H1 (cell line): ENCODE measurements at regions not wholly inside any gene's neighbourhood (a gene's known extent, or its start where the extent isn't known, plus 50 kb on each side); places are given as distances from the start of the nearest gene placed in this dataset.

Source experiments
- HDAC6 ChIP-seq: IDR thresholded peaks from one replicate; pipeline ENCODE4 v1.7.1; 2012; ENCODE audit warnings: low read depth, mild to moderate bottlenecking, inconsistent platforms, low read length, moderate library complexity
- MAFK ChIP-seq: IDR thresholded peaks from 2 replicates; pipeline ENCODE4 v1.6.1; 2012; ENCODE audit warnings: low read depth, mild to moderate bottlenecking, improper control_type of control experiment, low read length
- TAF7 ChIP-seq: optimal IDR thresholded peaks from 2 replicates; pipeline ENCODE3; 2011; ENCODE audit warnings: low read depth, mild to moderate bottlenecking, inconsistent platforms, low read length, moderate library complexity, borderline replicate concordance
- ZNF274 ChIP-seq: IDR thresholded peaks from 2 replicates; pipeline ENCODE4 v1.7.0; 2012; ENCODE audit warnings: low read length, borderline replicate concordance; ENCODE audit errors: extremely low read depth

DNA sequence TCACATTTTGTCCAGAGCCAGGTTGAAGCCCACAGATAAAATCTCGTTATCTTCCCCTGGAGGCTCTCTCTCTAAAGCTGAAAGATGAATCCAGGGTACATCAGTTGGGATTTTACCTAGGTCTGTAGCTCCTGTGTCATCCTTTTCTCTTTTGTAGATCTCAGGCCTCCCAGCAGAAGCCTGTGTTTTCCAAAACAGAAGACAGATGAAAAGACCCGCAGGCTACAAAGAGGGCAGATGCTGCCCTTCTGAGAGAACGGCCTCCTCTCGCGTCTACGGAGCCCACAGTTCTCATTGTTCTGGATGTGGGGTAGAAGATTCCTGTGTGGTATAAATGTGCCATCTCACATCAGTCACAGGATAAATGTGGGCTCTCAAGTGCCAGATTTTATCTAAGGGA is 139.5 kb downstream of the SUCLG1 start (continued):
- no peak for TF ChIP-seq MAFK
- no peak for TF ChIP-seq ZNF274
- TF ChIP-seq HDAC6 = no peak
- no peak for TF ChIP-seq TAF7
